ENCODE measurements at regions not wholly inside any gene's neighbourhood (a gene's known extent, or its start where the extent isn't known, plus 50 kb on each side); places are given as distances from the start of the nearest gene placed in this dataset.

GRCh38 chr4:34678431-34678830 lies 1565.9 kb downstream of the ARAP2 start:
- ATAC-seq, result no peak
- TF ChIP-seq SNAI2 (CRISPR knock-in tag; IDR thresholded peaks at IDR 0.05), result no peak
- TF ChIP-seq, protein P1, sequence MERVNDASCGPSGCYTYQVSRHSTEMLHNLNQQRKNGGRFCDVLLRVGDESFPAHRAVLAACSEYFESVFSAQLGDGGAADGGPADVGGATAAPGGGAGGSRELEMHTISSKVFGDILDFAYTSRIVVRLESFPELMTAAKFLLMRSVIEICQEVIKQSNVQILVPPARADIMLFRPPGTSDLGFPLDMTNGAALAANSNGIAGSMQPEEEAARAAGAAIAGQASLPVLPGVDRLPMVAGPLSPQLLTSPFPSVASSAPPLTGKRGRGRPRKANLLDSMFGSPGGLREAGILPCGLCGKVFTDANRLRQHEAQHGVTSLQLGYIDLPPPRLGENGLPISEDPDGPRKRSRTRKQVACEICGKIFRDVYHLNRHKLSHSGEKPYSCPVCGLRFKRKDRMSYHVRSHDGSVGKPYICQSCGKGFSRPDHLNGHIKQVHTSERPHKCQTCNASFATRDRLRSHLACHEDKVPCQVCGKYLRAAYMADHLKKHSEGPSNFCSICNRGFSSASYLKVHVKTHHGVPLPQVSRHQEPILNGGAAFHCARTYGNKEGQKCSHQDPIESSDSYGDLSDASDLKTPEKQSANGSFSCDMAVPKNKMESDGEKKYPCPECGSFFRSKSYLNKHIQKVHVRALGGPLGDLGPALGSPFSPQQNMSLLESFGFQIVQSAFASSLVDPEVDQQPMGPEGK (CRISPR knock-in tag; IDR thresholded peaks at IDR 0.05; ENCODE audit: borderline replicate concordance), result no peak
- TF ChIP-seq PPARA (CRISPR knock-in tag; IDR thresholded peaks at IDR 0.05; ENCODE audit: borderline replicate concordance), result no peak
- TF ChIP-seq, protein P2, sequence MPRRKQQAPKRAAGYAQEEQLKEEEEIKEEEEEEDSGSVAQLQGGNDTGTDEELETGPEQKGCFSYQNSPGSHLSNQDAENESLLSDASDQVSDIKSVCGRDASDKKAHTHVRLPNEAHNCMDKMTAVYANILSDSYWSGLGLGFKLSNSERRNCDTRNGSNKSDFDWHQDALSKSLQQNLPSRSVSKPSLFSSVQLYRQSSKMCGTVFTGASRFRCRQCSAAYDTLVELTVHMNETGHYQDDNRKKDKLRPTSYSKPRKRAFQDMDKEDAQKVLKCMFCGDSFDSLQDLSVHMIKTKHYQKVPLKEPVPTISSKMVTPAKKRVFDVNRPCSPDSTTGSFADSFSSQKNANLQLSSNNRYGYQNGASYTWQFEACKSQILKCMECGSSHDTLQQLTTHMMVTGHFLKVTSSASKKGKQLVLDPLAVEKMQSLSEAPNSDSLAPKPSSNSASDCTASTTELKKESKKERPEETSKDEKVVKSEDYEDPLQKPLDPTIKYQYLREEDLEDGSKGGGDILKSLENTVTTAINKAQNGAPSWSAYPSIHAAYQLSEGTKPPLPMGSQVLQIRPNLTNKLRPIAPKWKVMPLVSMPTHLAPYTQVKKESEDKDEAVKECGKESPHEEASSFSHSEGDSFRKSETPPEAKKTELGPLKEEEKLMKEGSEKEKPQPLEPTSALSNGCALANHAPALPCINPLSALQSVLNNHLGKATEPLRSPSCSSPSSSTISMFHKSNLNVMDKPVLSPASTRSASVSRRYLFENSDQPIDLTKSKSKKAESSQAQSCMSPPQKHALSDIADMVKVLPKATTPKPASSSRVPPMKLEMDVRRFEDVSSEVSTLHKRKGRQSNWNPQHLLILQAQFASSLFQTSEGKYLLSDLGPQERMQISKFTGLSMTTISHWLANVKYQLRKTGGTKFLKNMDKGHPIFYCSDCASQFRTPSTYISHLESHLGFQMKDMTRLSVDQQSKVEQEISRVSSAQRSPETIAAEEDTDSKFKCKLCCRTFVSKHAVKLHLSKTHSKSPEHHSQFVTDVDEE (CRISPR knock-in tag; IDR thresholded peaks at IDR 0.05), result no peak
- no peak for TF ChIP-seq ZFP3 (CRISPR knock-in tag; IDR thresholded peaks at IDR 0.05)
- no peak for TF ChIP-seq POU6F1 (CRISPR knock-in tag; IDR thresholded peaks at IDR 0.05; ENCODE audit: borderline replicate concordance, low read depth)
- TF ChIP-seq OSR1 (CRISPR knock-in tag; IDR thresholded peaks at IDR 0.05), result no peak
- no peak for TF ChIP-seq ISL1 (CRISPR knock-in tag; IDR thresholded peaks at IDR 0.05)
- no peak for TF ChIP-seq CSDC2 (CRISPR knock-in tag; IDR thresholded peaks at IDR 0.05)
- no peak for TF ChIP-seq ZNF70 (CRISPR knock-in tag; IDR thresholded peaks at IDR 0.05)
- no peak for TF ChIP-seq TOX (CRISPR knock-in tag; IDR thresholded peaks at IDR 0.05; ENCODE audit: borderline replicate concordance)
- no peak for TF ChIP-seq ZC3H10 (CRISPR knock-in tag; IDR thresholded peaks at IDR 0.05)
- TF ChIP-seq, protein P3, sequence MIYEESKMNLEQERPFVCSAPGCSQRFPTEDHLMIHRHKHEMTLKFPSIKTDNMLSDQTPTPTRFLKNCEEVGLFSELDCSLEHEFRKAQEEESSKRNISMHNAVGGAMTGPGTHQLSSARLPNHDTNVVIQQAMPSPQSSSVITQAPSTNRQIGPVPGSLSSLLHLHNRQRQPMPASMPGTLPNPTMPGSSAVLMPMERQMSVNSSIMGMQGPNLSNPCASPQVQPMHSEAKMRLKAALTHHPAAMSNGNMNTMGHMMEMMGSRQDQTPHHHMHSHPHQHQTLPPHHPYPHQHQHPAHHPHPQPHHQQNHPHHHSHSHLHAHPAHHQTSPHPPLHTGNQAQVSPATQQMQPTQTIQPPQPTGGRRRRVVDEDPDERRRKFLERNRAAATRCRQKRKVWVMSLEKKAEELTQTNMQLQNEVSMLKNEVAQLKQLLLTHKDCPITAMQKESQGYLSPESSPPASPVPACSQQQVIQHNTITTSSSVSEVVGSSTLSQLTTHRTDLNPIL (CRISPR knock-in tag; IDR thresholded peaks at IDR 0.05; ENCODE audit: low read depth), result no peak
- TF ChIP-seq ESRRG (CRISPR knock-in tag; IDR thresholded peaks at IDR 0.05), result no peak
- no peak for TF ChIP-seq ZFP30 (CRISPR knock-in tag; IDR thresholded peaks at IDR 0.05)
- no peak for TF ChIP-seq ARNTL (CRISPR knock-in tag; IDR thresholded peaks at IDR 0.05; ENCODE audit: borderline replicate concordance, low read depth)
- TF ChIP-seq RARB (CRISPR knock-in tag; IDR thresholded peaks at IDR 0.05), result no peak
- no peak for TF ChIP-seq CSRNP3 (CRISPR knock-in tag; IDR thresholded peaks at IDR 0.05)

DNA sequence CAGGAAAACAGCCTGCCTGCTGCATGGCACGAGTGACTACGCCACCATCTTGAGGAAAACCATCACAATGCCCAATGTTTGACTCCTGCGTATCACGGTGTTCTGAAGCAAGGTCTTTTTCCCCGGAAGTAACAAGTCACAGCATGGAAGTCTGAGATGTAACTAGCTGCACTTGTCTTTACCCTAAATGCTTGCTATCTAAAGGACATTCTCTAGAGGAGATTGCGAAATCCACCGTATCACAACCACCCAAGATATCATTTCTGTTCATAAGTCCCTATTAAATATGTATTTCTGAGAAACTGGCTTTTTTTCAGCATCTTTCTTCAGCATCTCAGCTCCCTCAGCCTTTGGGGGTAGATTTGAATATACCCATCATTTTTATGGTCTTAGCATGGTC lies 1565.1 kb downstream of the ARAP2 start:
- TF ChIP-seq ZNF565 (CRISPR knock-in tag; conservative IDR thresholded peaks at IDR 0.05; ENCODE audit: low read depth) (no peak), ESRRG (CRISPR knock-in tag; IDR thresholded peaks at IDR 0.05) (no peak), TCF4 (CRISPR knock-in tag; IDR thresholded peaks at IDR 0.05; ENCODE audit: borderline replicate concordance) (no peak), BACH2 (CRISPR knock-in tag; IDR thresholded peaks at IDR 0.05; ENCODE audit: borderline replicate concordance) (no peak), ISL1 (CRISPR knock-in tag; IDR thresholded peaks at IDR 0.05) (no peak), GLIS3 (CRISPR knock-in tag; IDR thresholded peaks at IDR 0.05) (no peak), CSDC2 (CRISPR knock-in tag; IDR thresholded peaks at IDR 0.05) (no peak), RARB (CRISPR knock-in tag; IDR thresholded peaks at IDR 0.05) (no peak)
- TF ChIP-seq, protein P3 (CRISPR knock-in tag; IDR thresholded peaks at IDR 0.05; ENCODE audit: low read depth), result no peak
- ATAC-seq, result no peak

Data from SK-N-SH treated with all-trans-retinoic acid at 6 μM for 48 hours (cell line).